Effector CD4-positive, alpha-beta T cell (primary cell): ENCODE measurements at regions not wholly inside any gene's neighbourhood (a gene's known extent, or its start where the extent isn't known, plus 50 kb on each side); places are given as distances from the start of the nearest gene placed in this dataset.

ENCODE experiments used
- DNase-seq: peaks from one replicate; pipeline ENCODE4 v3.0.0-alpha.2; 2020

GRCh38 chr6:4585682-4586468, 190.3 kb upstream of the CDYL start:
- DNase-seq, result no peak

DNA sequence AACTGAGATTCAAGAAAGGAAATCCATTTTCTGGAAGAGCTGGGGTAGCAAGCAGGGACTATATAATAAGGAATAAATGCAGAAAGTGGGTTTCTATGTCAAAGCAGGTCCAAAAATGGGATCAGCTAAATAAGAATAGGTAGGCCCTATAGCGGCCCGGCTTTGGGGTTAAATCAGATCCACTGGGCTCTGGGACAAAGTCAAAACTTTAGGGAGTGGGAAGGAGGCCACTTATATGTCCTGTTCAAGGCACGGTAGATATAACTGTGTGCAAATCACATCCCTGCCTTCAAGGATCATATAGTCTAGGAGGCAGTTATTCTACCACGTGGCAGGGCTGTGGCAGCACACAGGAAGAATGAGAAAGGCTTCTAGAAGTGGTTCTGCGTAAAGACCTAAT, 191.4 kb upstream of the CDYL start:
- no peak for DNase-seq

GRCh38 chr6:4582506-4583417, 193.4 kb upstream of the CDYL start:
- no peak for DNase-seq

- no peak for DNase-seq
Observed at GRCh38 chr6:4581468-4582385, 194.5 kb upstream of the CDYL start.

GRCh38 chr6:4580361-4580760, 195.8 kb upstream of the CDYL start:
- DNase-seq, result no peak

DNA sequence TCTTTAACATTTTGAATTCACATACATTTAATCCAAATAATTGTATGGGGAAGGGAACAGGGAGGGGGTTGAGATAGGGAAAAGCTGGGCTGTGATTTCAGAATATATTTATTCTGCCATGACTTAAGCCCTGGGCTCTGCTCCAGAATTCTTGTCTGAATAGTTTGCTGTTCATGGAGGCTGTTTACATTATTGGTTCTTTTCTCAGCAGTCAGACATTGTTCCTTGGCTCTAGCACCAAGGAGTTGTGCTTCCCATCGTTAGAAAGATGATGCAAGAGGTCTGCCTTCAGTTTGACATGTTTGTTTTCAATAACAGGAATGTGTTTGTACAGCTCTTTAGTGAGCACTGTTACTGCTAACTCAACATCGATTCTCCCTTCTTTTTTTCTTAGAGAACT, 198.8 kb upstream of the CDYL start:
- DNase-seq, result no peak

GRCh38 chr6:4575714-4576113, 200.5 kb upstream of the CDYL start:
- no peak for DNase-seq

GRCh38 chr6:4574007-4574406, 202.2 kb upstream of the CDYL start:
- no peak for DNase-seq

GRCh38 chr6:4571011-4571410, 205.2 kb upstream of the CDYL start:
- DNase-seq, result no peak

GRCh38 chr6:4568138-4568537, 208.1 kb upstream of the CDYL start:
- no peak for DNase-seq

- no peak for DNase-seq
Observed at GRCh38 chr6:4567141-4567540, 209.1 kb upstream of the CDYL start.

DNA sequence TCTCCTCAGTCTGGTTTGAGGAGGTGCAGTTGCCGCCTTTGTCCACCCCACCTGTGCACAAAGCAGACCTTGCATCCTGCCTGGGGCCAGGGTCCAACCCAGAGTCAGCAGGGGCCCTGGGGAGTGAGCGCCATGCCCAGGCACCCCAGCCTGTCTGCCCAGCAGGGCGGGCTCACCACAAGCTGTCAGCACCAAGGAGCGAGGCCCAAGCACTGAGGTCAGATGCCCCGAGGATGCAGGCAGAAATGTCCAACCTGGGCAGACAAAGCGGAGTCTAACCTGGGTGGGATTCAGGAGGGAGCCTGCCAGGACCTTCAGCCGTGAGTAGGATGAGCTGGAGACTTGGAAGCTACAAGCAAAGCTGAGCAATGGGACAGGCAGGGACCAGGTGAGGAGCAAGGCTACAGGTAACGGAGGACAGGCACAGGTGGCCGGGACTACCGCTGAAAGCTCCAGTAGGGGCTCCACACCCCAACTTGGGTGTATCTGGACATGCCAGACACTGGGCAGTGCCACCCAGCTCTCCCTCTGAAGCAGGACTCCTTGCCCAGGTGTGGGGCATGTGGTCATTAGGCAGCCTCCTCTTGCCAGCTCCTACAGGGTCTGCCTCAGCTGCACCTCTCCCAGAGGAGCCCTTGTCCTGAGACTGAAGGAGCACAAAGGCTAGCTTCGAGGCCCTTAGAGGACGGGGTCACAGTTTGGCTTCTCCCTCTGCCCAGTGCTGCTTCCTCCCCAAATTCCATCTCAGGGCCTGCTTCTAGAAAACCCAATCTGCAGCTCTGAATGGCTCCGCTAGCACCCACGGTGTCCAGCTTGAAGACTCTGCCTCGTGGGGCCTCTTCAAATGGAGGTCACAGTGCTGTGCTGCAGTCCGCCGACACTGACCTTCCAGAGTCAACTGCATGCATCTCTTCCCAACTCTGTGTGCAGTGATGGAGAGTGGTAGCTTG, 210.6 kb upstream of the CDYL start:
- no peak for DNase-seq

- no peak for DNase-seq
Observed at GRCh38 chr6:4564801-4565271, 211.4 kb upstream of the CDYL start.

GRCh38 chr6:4563877-4564276, 212.3 kb upstream of the CDYL start:
- DNase-seq, result no peak

GRCh38 chr6:4563156-4563555, 213.0 kb upstream of the CDYL start:
- no peak for DNase-seq

- DNase-seq, result no peak
Observed at GRCh38 chr6:4561773-4562400, 214.3 kb upstream of the CDYL start.

DNA sequence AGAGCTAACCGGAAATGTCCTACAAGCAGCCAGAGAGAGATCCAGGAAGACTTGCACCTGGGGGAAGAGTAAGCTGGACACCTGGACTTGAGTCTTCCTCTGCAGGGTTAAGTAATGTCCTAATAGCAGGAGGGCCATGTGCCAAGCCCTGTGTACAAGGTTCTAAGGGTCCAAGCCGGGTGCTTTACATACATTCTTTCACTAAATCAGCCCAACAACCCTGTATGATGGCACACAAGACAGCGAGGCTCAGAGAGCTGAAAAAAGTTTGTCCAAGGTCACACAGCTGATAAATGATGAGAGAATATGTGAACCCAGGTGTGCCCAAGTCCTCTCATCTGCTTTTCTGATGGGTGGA, 215.1 kb upstream of the CDYL start:
- no peak for DNase-seq

- no peak for DNase-seq
Observed at GRCh38 chr6:4560221-4561077, 215.8 kb upstream of the CDYL start.

DNA sequence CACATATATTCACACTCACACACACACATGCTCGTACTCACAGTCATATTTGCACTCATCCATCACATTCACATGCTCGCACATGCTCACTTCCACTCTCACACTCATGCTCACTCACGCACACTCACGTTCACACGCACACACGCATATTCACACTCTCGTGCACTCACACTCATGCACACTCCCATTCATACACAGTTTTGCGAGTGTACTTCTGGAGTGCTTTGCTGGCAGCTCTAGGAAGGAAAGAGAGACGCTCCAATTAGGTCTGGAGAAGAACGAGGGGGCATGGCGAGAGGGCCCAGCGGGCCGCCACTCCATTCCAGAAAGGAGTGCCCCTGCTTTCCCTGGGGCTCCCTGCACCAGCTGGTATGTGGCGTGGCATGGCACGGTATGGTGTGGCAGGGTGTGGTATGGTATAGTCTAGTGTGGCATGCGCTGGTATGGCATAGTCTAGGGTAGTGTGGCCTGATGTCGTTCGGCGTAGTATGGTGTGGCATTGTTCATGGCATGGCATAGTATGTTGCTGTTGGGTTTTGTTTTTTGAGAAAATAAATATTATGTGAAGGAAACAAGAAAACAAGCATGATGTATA, 216.8 kb upstream of the CDYL start:
- DNase-seq, result no peak

DNA sequence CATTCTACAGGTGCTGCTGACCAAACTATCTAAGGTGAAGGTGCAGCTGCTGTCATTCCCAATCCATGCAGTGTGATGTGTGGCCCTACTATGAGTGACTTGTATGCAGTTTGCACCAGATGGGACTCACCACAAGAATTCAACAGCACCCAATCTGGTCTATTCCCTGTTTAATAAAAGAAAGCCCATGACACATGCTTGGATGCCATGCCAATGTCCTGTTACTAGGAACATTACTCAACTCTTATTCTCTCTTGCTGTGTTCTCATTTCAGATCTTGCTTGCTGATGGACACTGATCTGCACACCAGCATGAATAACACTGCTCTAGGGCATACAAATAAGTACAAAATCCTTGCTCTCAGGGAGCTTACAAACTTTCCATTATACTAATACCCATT, 221.6 kb upstream of the CDYL start:
- no peak for DNase-seq
